Vagina (tissue), 2 donors: ENCODE measurements at regions not wholly inside any gene's neighbourhood (a gene's known extent, or its start where the extent isn't known, plus 50 kb on each side); places are given as distances from the start of the nearest gene placed in this dataset.
A peak's percentile ranks its signal among the peaks of the same experiment; 100 is the strongest.

Source experiments
- DNase-seq, 2 donors: peaks; one replicate each; pipeline ENCODE4 v3.0.0-alpha.2; 2017; ENCODE audit errors: extremely low spot score in 2 of 2
- H3K27ac ChIP-seq: fragments of 200-600 bp; sonication (generic); one replicate; pipeline ENCODE4 v1.5.1; 2019
- H3K27me3 ChIP-seq: fragments of 200-600 bp; sonication (generic); one replicate; pipeline ENCODE4 v1.5.1; 2019
- H3K36me3 ChIP-seq, 2 donors: fragments of 200-600 bp; sonication (generic); one replicate each; pipeline ENCODE4 v1.5.1; 2017 to 2019
- H3K4me1 ChIP-seq: fragments of 200-600 bp; sonication (generic); one replicate; pipeline ENCODE4 v1.5.1; 2019
- H3K4me3 ChIP-seq, 2 donors: fragments of 200-600 bp; sonication (generic); 1 replicate in 1 of 2; 2 replicates in 1 of 2; pipeline ENCODE4 v1.5.1; 2016 to 2019
- H3K9me3 ChIP-seq: fragments of 200-600 bp; sonication (generic); one replicate; pipeline ENCODE4 v1.5.1; 2019
- CTCF ChIP-seq, 3 experiments: fragments of 450-650 bp in 2 of 3; fragments of 200-600 bp in 1 of 3; sonication (generic) in 1 of 3; IDR thresholded peaks; one replicate each; pipeline ENCODE4 v1.5.1; 2017 to 2019; ENCODE audit warnings: antibody characterized with exemption in 3 of 3, mild to moderate bottlenecking in 2 of 3, moderate library complexity in 2 of 3
- POLR2A ChIP-seq, 2 donors: fragments of 450-650 bp; IDR thresholded peaks; one replicate each; pipeline ENCODE4 v1.6.1; 2017; ENCODE audit warnings: antibody characterized with exemption in 2 of 2, mild to moderate bottlenecking in 2 of 2, moderate library complexity in 2 of 2
- POLR2AphosphoS5 ChIP-seq, 2 donors: sonication (generic); formaldehyde crosslinking; IDR thresholded peaks; one replicate each; pipeline ENCODE4 v1.9.0; 2017; ENCODE audit warnings: antibody characterized with exemption in 2 of 2, mild to moderate bottlenecking in 2 of 2, low read depth in 1 of 2; ENCODE audit not compliant: insufficient read depth in 1 of 2
- intact Hi-C: fragments of 100-400 bp; cut with DNase I; formaldehyde crosslinking; loops from one replicate; pipeline ENCODE4 v1.15.1; 2023

- Histone ChIP-seq H3K27ac (no peak overlapping the region), H3K27me3 (no peaks in the 10 kb centered on the region), H3K36me3 (no peaks in the 10 kb centered on the region), H3K4me3 (no peak overlapping the region), H3K9me3 (peaks cover 4% of the 10 kb centered on the region), H3K4me1 (no peaks in the 10 kb centered on the region)
- DNase-seq = no peak
- no peak for TF ChIP-seq POLR2AphosphoS5 (IDR thresholded peaks at IDR 0.05; ENCODE audit: insufficient read depth in 1 of 2, low read depth in 1 of 2)
- no peak for TF ChIP-seq CTCF (IDR thresholded peaks at IDR 0.05)
- no peak for TF ChIP-seq POLR2A (IDR thresholded peaks at IDR 0.05)
- intact Hi-C loops = no loop called here
Measured at GRCh38 chr14:53285064-53285463, 131.9 kb upstream of the DDHD1 start.

GRCh38 chr14:53278602-53279506, 125.7 kb upstream of the DDHD1 start:
- intact Hi-C loops = no loop called here
- Histone ChIP-seq H3K36me3 (no peaks in the 10 kb centered on the region), H3K4me3 (no peak overlapping the region)

GRCh38 chr14:53273671-53274072, 120.5 kb upstream of the DDHD1 start:
- no peaks in the 10 kb centered on the region for H3K9me3 ChIP-seq
- H3K4me1 ChIP-seq = peaks cover 16% of the 10 kb centered on the region
- H3K36me3 ChIP-seq = no peaks in the 10 kb centered on the region
- TF ChIP-seq CTCF (IDR thresholded peaks at IDR 0.05) (no peak), POLR2AphosphoS5 (IDR thresholded peaks at IDR 0.05; ENCODE audit: insufficient read depth in 1 of 2, low read depth in 1 of 2) (peak in 1 of 2 donors; percentile 25), POLR2A (IDR thresholded peaks at IDR 0.05) (no peak)
- H3K27me3 ChIP-seq = no peaks in the 10 kb centered on the region
- peak in 1 of 2 donors; percentile 86 for DNase-seq
- H3K27ac ChIP-seq = no peak overlapping the region
- intact Hi-C loops = no loop called here
- H3K4me3 ChIP-seq = no peak overlapping the region

More at GRCh38 chr14:53278602-53279506, 125.7 kb upstream of the DDHD1 start:
- H3K4me1 ChIP-seq = no peaks in the 10 kb centered on the region
- H3K27ac ChIP-seq = no peak overlapping the region
- no peak for TF ChIP-seq POLR2A (IDR thresholded peaks at IDR 0.05)
- TF ChIP-seq POLR2AphosphoS5 (IDR thresholded peaks at IDR 0.05; ENCODE audit: insufficient read depth in 1 of 2, low read depth in 1 of 2) = no peak
- no peak for TF ChIP-seq CTCF (IDR thresholded peaks at IDR 0.05)
- H3K27me3 ChIP-seq = no peaks in the 10 kb centered on the region
- no peak for DNase-seq
- H3K9me3 ChIP-seq = no peaks in the 10 kb centered on the region

GRCh38 chr14:53265025-53265424, 111.9 kb upstream of the DDHD1 start:
- H3K9me3 ChIP-seq = no peaks in the 10 kb centered on the region

More at GRCh38 chr14:53265025-53265424, 111.9 kb upstream of the DDHD1 start:
- H3K4me1 ChIP-seq = no peaks in the 10 kb centered on the region
- no peak overlapping the region for H3K27ac ChIP-seq
- intact Hi-C loops = no loop called here
- no peak for DNase-seq
- TF ChIP-seq POLR2A (IDR thresholded peaks at IDR 0.05) = no peak
- no peak for TF ChIP-seq CTCF (IDR thresholded peaks at IDR 0.05)
- no peak for TF ChIP-seq POLR2AphosphoS5 (IDR thresholded peaks at IDR 0.05; ENCODE audit: insufficient read depth in 1 of 2, low read depth in 1 of 2)
- no peaks in the 10 kb centered on the region for H3K27me3 ChIP-seq
- no peak overlapping the region for H3K4me3 ChIP-seq
- no peaks in the 10 kb centered on the region for H3K36me3 ChIP-seq
